ENCODE measurements at regions not wholly inside any gene's neighbourhood (a gene's known extent, or its start where the extent isn't known, plus 50 kb on each side); places are given as distances from the start of the nearest gene placed in this dataset.

DNA sequence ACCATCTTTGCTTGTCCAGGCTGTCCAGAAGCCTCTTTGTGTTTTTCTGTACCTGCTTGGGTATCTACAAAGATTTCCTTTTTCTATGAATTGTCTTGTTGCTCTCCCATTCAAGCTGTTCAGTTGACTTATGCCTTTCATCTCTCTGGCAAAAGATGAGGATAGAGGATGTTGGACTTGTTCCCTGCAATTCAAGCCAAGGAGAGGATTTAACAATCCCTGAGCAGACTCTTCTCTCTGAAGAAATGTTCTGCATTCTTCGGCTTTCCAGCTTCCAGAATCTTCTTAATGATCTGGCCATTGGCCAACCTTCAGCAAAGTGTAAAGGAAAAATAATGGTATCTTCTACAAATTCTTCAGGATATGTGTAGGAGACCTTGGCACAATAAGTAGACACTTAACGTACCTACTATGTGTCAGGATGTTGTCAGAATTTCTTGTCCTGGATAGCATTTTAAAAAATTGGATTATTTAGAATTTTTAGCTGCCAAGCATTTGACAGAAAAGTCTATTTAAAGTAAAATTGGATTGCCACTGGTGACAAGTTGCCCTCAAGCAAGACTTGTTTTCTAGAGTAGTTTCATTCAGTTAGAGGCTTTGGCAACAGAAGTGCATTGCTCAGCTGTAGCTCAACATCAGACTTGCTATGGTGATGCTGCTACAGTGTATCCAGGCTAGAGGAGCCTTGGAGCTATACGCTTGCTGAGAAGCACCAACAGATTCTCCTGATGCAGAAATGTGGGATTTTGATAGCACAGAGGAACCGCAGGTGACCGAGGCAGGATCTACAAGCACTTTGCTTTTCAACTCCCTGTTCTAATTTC is 455.7 kb downstream of the SUCLA2 start:
- Histone ChIP-seq H4K20me1 (ENCODE audit: low read depth, low read length) (no peaks in the 10 kb centered on the region), H3K79me2 (ENCODE audit: insufficient read depth, low read length) (no peaks in the 10 kb centered on the region), H3F3A (ENCODE audit: insufficient read depth) (no peaks in the 10 kb centered on the region), H3K27me3 (ENCODE audit: low read length) (no peaks in the 10 kb centered on the region), H3K36me3 (ENCODE audit: low read length) (no peaks in the 10 kb centered on the region), H3K9ac (ENCODE audit: low read length) (no peak overlapping the region), H3K4me2 (ENCODE audit: low read depth, low read length, poor library complexity, severe bottlenecking) (no peak overlapping the region), H2AFZ (ENCODE audit: low read depth, low read length, severe bottlenecking) (no peak overlapping the region), H3K4me3 (ENCODE audit: insufficient read depth, low read length, poor library complexity, severe bottlenecking) (no peak overlapping the region), H3K27ac (ENCODE audit: low read depth, low read length) (no peak overlapping the region), H3K9me3 (ENCODE audit: insufficient read depth, low read length) (no peaks in the 10 kb centered on the region), H3K9me2 (replicated peaks; ENCODE audit: insufficient read depth, low read length) (no peaks in the 10 kb centered on the region)
- TF ChIP-seq, protein P1, sequence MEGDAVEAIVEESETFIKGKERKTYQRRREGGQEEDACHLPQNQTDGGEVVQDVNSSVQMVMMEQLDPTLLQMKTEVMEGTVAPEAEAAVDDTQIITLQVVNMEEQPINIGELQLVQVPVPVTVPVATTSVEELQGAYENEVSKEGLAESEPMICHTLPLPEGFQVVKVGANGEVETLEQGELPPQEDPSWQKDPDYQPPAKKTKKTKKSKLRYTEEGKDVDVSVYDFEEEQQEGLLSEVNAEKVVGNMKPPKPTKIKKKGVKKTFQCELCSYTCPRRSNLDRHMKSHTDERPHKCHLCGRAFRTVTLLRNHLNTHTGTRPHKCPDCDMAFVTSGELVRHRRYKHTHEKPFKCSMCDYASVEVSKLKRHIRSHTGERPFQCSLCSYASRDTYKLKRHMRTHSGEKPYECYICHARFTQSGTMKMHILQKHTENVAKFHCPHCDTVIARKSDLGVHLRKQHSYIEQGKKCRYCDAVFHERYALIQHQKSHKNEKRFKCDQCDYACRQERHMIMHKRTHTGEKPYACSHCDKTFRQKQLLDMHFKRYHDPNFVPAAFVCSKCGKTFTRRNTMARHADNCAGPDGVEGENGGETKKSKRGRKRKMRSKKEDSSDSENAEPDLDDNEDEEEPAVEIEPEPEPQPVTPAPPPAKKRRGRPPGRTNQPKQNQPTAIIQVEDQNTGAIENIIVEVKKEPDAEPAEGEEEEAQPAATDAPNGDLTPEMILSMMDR (IDR thresholded peaks at IDR 0.05; ENCODE audit: insufficient read depth, low read length, poor library complexity, severe bottlenecking): no peak
- TF ChIP-seq EZH2phosphoT487 (conservative IDR thresholded peaks at IDR 0.05; ENCODE audit: low read length): no peak

DNA sequence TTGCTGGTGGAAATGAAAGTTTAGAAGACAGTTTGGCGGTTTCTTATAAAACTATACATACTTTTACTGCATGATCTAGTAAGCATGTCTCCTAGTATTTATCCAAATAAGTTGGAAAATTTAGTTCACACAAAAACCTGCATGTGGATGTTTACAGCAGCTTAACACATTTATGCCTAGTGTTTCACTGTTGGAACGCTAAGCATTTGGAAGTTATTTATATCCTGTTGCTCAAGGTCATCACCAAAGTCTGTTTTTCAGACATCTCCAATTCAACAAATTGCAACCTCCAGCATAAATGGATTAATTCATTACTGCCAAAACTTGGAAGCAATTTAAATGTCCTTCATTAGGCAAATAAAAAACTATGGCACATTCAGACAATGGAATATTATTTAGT is 461.8 kb downstream of the SUCLA2 start:
- H3K4me2 ChIP-seq (ENCODE audit: low read depth, low read length, poor library complexity, severe bottlenecking): no peak overlapping the region
- no peaks in the 10 kb centered on the region for H3K79me2 ChIP-seq (ENCODE audit: insufficient read depth, low read length)
- H3K27me3 ChIP-seq (ENCODE audit: low read length): no peaks in the 10 kb centered on the region
- H3K4me3 ChIP-seq (ENCODE audit: insufficient read depth, low read length, poor library complexity, severe bottlenecking): no peak overlapping the region
- no peak overlapping the region for H2AFZ ChIP-seq (ENCODE audit: low read depth, low read length, severe bottlenecking)
- TF ChIP-seq EZH2phosphoT487 (conservative IDR thresholded peaks at IDR 0.05; ENCODE audit: low read length): no peak
- TF ChIP-seq, protein P1 (IDR thresholded peaks at IDR 0.05; ENCODE audit: insufficient read depth, low read length, poor library complexity, severe bottlenecking): no peak
- H3K9me2 ChIP-seq (replicated peaks; ENCODE audit: insufficient read depth, low read length): no peaks in the 10 kb centered on the region
- no peak overlapping the region for H3K27ac ChIP-seq (ENCODE audit: low read depth, low read length)
- no peaks in the 10 kb centered on the region for H3F3A ChIP-seq (ENCODE audit: insufficient read depth)
- no peak overlapping the region for H3K9ac ChIP-seq (ENCODE audit: low read length)
- H3K9me3 ChIP-seq (ENCODE audit: insufficient read depth, low read length): no peaks in the 10 kb centered on the region
- H3K36me3 ChIP-seq (ENCODE audit: low read length): no peaks in the 10 kb centered on the region
- no peaks in the 10 kb centered on the region for H4K20me1 ChIP-seq (ENCODE audit: low read depth, low read length)

DNA sequence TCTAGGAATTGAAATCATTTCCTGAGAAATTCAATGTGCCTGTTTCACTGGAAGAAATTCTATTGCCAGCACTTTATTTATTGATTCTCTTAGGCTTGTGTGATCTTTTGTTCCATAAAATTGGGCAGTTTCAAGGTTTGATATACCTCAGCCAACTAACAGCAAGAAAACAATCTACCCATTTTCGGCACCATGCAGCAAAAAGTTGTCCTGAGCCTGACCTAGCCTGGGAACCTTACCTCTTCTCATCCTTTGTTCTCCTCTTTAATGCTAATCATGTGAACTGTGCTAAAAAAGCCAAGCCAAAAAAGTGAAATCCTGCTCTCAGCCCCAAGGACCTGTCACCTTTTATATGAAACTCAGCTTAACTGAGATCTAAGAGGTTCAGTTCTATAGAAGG is 477.3 kb downstream of the SUCLA2 start:
- Histone ChIP-seq H3K27ac (ENCODE audit: low read depth, low read length) (no peak overlapping the region), H3K4me3 (ENCODE audit: insufficient read depth, low read length, poor library complexity, severe bottlenecking) (no peak overlapping the region), H3F3A (ENCODE audit: insufficient read depth) (no peaks in the 10 kb centered on the region), H4K20me1 (ENCODE audit: low read depth, low read length) (no peaks in the 10 kb centered on the region), H3K9ac (ENCODE audit: low read length) (no peak overlapping the region), H3K79me2 (ENCODE audit: insufficient read depth, low read length) (no peaks in the 10 kb centered on the region), H3K4me2 (ENCODE audit: low read depth, low read length, poor library complexity, severe bottlenecking) (no peak overlapping the region), H2AFZ (ENCODE audit: low read depth, low read length, severe bottlenecking) (no peak overlapping the region), H3K9me2 (replicated peaks; ENCODE audit: insufficient read depth, low read length) (no peaks in the 10 kb centered on the region), H3K9me3 (ENCODE audit: insufficient read depth, low read length) (no peaks in the 10 kb centered on the region), H3K36me3 (ENCODE audit: low read length) (no peaks in the 10 kb centered on the region), H3K27me3 (ENCODE audit: low read length) (no peaks in the 10 kb centered on the region)
- TF ChIP-seq, protein P1 (IDR thresholded peaks at IDR 0.05; ENCODE audit: insufficient read depth, low read length, poor library complexity, severe bottlenecking): no peak
- TF ChIP-seq EZH2phosphoT487 (conservative IDR thresholded peaks at IDR 0.05; ENCODE audit: low read length): no peak
